ENCODE measurements at regions not wholly inside any gene's neighbourhood (a gene's known extent, or its start where the extent isn't known, plus 50 kb on each side); places are given as distances from the start of the nearest gene placed in this dataset.

DNA sequence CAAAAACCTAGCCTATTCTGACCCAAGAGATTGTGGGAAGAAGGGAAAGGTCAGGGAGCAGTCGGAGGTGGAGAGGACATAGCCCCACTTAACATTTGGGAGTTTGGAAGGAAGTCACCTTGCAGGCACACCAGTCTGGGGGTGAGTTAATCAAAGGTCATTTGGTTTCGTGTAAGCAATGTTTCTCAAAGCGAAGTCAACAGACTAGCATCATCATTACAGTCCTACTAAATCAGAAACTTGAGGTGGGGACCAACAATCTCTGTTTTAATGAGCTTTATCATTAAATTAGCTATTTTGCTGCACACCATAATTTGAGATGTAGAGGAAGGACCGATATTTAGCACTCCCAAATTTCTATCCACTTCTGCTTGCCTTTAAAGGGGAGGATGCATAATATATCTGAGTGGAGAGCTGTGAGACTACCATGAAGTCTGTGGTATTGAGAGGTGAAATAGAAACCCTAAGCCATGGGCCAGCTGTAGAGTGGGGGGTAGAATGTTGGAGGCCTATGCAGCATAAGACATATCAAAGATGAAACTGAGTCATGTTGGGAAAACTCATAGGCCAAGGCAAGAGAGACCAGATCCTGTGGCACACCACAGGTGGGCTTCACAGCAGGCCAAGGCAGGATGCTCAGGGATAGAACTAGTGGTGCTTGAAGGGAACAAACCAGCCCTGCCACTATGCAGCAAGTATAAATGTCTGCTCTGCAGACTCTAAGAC lies 141.7 kb upstream of the ANKFN1 start:
- DNase-seq: no peak

- no peak for DNase-seq
Observed at GRCh38 chr17:56018211-56018610, 135.1 kb upstream of the ANKFN1 start.

DNA sequence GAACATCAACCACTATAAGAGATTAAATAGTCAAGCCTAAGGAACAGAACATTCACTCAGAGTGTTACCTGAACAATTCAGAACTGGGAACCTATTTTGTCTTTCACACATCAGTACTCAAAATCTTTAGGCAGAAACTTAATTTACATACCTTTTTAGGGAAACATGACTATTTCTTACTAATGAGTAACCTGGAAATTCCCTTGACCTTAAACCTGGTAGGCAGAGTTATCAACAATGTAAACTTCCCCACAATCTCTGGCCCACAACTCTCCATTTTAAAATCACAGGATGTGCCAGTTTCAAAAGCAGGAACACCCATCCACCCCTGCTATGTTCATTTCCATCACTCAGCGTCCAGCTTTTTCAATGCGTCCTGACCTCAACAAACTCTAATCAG lies 132.9 kb upstream of the ANKFN1 start:
- no peak for DNase-seq

DNA sequence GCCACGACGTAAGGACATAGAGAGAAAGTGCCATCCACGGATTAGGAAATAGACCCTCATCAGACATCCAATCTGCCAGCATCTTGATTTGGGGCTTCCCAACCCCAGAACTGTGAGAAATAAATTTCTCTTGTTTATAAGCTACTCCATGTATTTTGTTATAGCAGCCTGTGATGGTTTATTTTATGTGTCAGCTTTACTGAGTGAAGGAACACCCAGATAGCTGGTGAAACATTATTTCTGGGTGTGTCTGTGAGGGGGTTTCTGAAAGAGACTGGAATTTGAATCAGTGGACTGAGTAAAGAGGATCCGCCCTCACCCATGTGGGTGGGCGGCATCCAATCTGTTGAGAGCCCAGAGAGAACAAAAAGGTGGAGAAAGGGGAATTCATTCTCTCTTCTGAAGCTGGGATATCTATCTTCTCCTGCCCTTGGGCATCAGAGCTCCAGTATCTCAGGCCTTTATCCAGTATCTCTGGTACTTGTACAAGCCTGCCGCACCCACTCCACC lies 131.5 kb upstream of the ANKFN1 start:
- DNase-seq: no peak

DNA sequence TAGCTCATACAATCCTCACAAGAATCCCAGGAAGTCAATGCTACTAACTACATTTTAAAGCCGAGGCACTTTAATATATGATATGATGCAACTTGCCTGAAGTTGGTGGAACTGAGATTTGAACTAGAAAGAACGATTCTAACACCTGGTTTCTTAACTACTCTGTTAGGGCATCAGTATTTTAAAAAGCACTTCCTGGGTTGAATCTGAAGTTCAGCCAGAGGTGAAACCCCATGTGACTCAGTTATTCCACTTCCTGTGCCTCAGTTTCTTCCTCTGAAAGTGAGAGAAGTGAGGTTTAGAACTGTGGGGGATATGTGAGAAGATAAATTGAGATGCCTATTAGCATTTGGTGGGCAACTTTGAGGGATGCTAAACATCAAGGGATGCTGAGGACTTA lies 129.4 kb upstream of the ANKFN1 start:
- no peak for DNase-seq

DNA sequence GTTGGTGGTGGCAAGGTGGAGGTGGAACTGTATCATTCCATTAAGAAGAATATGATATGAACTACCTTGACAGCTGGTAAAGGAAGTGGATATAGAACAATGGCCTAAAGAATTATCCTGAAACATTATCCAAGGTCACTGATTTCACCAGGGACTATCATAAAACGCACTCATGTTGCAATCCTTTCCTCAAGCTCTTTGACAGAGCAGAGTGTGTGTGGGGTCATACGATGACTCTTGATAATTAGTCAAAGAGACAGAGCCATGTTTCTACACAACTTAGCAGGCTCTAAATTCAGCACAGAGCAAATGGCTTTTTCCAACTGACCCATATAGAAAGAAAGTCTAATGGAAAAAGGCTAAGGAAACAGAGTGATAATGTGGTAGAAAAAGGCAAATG lies 126.4 kb upstream of the ANKFN1 start:
- no peak for DNase-seq

DNA sequence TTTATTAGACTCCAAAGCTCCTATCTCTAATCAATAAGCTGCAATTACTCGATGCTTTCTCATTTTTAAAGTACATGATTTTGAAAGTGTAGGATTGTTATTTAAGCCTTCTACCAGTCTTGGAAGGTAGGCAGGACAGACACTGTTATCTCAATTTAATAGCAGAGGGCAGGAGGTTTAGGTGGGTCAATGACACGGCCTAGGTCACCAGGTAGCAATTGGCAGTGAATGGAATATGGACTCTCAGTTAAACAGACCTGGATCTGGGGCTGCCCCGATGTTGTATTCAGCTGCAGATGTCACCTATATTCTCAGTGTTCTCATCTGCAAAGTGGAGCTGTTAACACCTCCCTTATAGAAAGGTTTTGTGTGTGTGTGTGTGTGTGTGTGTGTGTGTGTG lies 124.4 kb upstream of the ANKFN1 start:
- DNase-seq: no peak

DNA sequence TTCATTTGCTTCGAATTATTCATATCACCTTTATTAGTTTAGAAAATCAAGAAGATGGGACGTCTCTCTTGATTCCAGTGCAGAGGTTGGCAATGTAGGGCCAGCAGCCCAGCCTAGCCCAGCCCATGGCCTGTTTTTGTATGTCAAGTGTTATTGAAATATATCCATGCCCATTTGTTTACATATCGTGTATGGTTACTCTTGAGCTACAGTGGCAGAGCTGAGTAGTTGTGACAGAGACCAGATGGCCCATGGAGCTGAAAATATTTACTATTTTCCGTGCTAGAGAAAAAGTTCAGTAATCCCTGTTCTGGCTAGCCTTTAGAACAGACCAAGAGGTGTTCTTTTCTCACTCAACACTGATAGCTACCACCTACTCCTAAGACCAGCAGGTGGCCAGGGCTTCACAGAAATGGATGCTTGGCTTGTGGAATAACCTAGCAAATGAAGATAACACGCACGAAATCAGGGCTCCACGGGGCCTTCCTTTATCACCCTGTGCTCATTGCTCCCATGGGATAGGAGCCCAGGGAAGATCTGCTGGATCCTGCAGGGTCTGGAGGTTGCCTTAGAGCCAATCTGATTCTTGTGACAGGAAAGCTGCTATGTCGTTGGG lies 123.2 kb upstream of the ANKFN1 start:
- peak; percentile 40 for DNase-seq

- DNase-seq: no peak
Observed at GRCh38 chr17:56031636-56032035, 121.6 kb upstream of the ANKFN1 start.

- no peak for DNase-seq
Observed at GRCh38 chr17:56034197-56034635, 119.1 kb upstream of the ANKFN1 start.

- DNase-seq: no peak
Observed at GRCh38 chr17:56038131-56038530, 115.1 kb upstream of the ANKFN1 start.

- DNase-seq: no peak
Observed at GRCh38 chr17:56045872-56046271, 107.4 kb upstream of the ANKFN1 start.

DNA sequence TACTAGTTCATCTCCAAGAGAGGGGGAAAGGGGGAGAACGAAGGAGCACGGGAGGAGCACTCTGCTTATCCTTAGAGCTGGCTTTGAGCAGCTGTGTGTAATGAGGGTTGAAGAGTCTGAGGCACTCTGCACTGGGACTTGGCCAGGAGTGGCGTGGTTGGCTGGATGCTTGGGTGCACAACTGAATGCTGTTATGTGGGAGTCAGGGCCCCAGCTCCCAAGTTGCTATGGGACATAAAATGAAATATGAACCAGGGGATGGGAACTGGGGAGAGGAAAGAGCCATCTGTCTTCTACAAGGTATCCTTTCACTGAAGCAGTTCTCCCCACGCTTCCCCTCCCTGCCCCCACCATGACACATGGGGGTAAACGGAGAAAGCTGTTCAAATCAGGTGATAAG lies 105.9 kb upstream of the ANKFN1 start:
- peak; percentile 18 for DNase-seq

DNA sequence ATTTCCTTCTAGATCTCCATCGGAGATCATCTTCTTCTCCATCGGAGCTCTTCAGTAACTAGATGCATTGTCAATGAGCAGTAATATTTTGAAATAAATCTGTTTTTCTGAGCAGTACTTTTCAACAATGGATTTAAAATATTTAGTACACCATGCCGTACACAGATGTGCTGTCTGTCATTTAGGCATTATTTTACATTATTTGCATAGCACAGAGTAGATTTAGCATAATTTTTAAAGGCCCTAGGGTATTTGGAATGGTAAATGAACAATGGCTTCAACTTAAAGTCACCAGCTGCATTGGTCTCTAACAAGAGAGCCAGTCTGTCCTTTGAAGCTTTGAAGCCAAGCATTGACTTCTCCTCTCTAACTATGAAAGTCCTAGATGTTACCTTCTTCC lies 95.4 kb upstream of the ANKFN1 start:
- DNase-seq: no peak

DNA sequence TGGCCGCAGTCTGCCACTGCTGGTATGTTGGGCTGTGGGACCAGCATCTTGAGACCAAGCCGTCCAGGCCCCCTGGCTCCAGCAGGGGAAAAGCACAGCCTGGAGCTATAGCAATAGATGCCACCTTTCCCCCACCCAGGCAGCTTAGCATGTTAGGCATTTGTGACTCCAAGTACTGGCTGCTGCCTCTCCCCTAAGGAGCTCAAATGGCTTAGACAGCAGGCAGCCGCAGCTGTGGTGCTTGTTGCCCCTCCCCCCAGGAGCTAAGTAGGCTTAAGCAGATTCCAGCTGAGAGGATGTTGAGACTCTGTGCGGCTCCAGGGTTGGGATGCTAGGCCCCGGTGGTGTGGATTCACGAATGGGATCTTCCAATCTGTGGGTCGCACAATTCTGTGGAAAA lies 88.8 kb upstream of the ANKFN1 start:
- DNase-seq: no peak

DNA sequence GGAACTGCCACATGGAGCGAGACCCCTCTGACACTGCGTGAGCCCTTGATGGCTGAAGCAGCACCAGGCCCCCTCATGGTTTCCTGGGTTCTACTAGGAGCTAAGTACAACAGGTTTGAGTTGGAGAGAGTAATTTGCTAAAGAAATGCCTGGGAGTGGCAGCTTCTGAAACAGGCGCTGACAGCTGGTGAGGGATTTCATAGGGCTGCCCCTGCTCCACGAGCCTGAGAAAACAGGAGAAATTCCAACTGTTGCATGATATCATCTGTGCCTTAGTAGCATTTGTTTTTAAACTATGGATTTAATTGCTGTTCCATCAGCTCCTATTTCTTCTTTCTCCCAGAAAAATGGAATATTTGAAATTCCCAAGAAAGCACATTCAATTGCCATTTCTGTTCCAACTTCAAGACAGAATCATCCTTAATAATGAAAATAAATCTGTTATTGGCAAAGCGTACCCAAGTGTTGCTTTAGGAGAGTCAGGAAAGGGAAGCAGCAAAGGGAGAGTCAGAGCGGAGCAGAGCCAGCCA lies 78.8 kb upstream of the ANKFN1 start:
- no peak for DNase-seq

DNA sequence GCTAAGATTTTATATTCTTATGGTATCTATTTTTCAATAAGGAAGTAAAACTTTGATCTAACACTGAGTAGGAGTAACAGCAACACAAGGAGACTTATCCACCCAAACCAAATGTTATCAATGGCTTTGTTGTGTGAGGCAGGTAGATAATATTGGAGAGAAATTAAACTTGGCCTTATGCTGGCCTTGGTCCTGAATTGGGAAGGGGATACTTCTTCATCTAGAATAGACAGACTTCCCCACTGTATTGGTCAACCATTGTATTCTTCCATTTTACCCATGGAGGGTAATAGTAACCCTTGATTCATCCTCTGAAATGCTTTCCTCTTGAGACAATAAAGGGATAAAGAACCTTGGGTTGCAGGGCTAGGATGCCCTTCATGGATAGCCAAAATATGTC lies 76.3 kb upstream of the ANKFN1 start:
- DNase-seq: no peak

DNA sequence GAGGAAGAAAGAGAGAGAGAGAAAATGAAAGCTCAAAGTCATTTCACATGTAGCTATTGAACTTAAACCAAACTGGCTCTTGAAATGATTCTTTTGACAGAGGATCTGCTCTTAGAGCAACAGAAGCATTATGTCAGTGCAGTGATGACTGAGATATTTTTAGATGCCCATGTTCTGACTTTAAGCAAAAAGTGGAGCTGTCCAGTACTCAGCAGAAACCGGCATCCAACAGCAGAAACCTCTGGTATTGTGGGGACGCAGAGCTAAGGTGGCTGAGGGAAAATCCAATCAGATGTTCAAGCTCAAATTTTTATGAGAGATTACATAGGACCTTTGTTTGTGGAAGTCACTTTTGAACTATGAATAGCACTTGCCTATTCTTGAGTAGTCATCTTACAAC lies 69.8 kb upstream of the ANKFN1 start:
- DNase-seq: no peak

- no peak for DNase-seq
Observed at GRCh38 chr17:56085576-56086267, 67.6 kb upstream of the ANKFN1 start.

DNA sequence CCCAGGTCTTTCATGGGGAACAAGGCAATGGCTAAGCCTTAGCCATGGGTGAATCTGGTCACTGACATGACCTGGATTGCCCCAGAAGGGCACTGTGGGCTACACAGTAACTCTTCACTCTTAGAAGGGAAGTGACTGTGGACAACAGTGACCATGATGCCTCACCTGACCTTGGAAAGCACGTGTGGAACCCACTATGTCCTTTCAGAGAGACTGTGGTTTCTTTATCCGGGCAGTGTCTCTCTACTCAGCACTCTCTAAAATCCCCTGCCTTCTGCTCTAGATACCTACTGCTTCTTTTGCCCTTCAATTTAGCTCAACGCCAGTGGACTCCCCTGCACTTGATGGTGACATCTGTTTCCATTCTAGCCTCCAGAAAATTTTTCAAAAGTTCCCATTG lies 66.1 kb upstream of the ANKFN1 start:
- DNase-seq: no peak

DNA sequence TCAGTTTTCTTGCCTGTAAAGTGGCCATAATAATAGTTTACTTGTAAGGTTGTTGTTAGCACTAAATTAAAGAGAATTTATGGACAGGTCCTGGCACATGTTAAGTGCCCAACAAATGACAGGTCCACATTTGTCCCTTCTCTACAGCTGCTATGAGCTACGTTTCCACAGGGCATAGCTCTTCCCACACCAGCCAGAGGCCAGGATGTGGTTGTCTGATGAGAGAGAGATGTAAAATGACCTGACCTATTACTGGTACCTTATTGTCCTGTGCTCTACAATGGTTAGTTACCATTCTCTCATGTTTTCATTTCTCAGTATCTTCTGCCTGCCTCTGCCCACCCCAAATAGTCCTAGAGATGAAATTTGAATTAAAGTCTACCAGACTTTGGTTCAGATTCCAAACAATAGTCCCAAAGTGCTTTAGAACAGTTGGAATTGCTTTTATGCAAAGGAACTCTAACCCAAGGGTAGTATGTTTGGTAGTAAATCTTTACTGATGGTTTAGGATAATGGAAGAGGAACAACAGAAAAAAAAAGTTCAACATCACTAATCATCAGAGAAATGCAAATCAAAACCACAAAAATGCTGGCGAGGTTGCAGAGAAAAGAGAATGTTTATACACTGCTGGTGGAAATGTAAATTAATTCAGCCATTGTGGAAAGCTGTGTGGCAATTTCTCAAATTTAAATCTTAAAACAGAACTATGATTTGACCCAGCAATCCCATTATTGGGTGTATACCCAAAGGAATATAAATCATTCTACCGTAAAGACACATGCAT lies 57.1 kb upstream of the ANKFN1 start:
- DNase-seq: no peak

- no peak for DNase-seq
Observed at GRCh38 chr17:56098746-56099145, 54.5 kb upstream of the ANKFN1 start.

DNA sequence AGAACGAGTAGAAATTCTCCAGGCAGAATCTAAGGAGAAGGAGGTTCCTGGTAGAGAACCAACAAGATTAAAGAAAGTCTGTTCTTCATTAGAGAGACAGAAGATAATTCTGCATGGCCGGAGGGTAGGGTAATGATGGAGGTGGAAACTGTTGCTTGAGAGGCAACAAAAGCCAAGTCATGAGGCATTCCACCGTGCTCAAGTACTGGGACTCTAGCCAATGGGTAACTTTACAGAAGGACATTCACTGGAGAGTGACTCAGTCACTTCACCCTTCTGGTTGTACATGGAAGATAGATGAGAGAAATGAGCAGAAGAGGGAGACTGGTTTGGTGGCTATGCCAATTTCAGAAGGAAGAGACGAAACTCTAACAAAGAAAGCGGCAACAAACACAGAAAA lies 53.6 kb upstream of the ANKFN1 start:
- DNase-seq: no peak
